Astrocyte (in vitro differentiated cells and primary cell): ENCODE measurements at regions not wholly inside any gene's neighbourhood (a gene's known extent, or its start where the extent isn't known, plus 50 kb on each side); places are given as distances from the start of the nearest gene placed in this dataset.

ENCODE experiments used
- CTCF ChIP-seq: IDR thresholded peaks from 2 replicates; pipeline ENCODE4 v1.5.1; 2011; ENCODE audit warnings: low read depth, mild to moderate bottlenecking, inconsistent platforms, low read length, moderate library complexity; ENCODE audit not compliant: insufficient read depth
- EZH2 ChIP-seq: IDR thresholded peaks from 2 replicates; pipeline ENCODE4 v1.6.1; 2012; ENCODE audit warnings: mild to moderate bottlenecking, low read length, inconsistent platforms; ENCODE audit not compliant: insufficient read depth

DNA sequence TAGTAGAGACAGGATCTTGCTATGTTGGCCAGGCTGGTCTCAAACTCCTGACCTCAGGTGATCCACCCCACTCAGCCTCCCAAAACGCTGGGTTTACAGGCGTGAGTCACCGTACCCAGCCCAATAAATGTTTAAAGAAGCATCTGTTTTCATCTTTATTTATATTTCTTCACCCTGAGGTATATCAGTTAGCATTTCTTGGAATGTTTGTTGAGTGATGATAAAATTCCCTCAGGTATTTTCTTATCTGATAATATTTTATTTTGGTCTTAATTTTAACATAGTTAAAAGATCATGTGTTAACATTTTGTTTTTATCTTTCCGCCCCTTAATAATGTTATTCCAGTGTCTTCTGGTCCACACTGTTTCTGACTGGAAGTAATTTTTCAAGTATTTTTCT is 839.6 kb upstream of the CDH10 start:
- TF ChIP-seq CTCF: no peak
- no peak for TF ChIP-seq EZH2
